ENCODE measurements at regions not wholly inside any gene's neighbourhood (a gene's known extent, or its start where the extent isn't known, plus 50 kb on each side); places are given as distances from the start of the nearest gene placed in this dataset.

GRCh38 chr5:4879075-4879474 is 261.1 kb upstream of the ADAMTS16 start:
- ATAC-seq (no peak), DNase-seq (no peak)
- intact Hi-C loops (cut with DNase I) = loop anchor here in 1 of 2 donors (5.0 to 10.0 kb wide), 2 partner anchors 266 to 538 kb away; partner anchors contain the start of gene ADAMTS16

- ATAC-seq (peak; percentile 65 to 74), DNase-seq (peak; percentile 72)
- intact Hi-C loops (cut with DNase I) = loop anchor here in 1 of 2 donors (5.0 to 10.0 kb wide), 2 partner anchors 265 to 538 kb away; partner anchors contain the start of gene ADAMTS16
These were observed 260.3 kb upstream of the ADAMTS16 start for GRCh38 chr5:4879693-4880303.

DNA sequence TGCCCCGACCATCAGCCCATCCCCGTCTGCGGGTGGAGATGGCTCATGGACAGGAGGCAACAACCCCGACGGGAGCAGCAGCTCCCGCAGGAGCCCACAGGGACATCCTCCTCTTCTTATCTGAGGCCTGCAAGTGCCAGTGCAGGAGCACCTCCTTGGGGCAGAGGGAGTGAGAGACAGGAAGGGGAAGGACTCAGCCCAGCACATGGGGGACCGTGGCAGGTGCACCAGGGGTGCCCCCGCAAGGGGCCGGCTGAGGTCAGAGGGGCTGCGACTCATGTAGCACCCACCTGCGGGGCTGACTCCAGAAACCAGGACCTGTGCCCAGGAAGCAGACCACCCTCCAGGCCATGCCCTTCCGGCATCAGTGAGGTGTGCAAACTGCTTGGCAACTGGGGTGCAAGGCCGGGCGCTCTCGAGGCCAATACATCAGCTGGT is 259.8 kb upstream of the ADAMTS16 start:
- DNase-seq (no peak), ATAC-seq (no peak)
- intact Hi-C loops (cut with DNase I) = no loop called here

DNA sequence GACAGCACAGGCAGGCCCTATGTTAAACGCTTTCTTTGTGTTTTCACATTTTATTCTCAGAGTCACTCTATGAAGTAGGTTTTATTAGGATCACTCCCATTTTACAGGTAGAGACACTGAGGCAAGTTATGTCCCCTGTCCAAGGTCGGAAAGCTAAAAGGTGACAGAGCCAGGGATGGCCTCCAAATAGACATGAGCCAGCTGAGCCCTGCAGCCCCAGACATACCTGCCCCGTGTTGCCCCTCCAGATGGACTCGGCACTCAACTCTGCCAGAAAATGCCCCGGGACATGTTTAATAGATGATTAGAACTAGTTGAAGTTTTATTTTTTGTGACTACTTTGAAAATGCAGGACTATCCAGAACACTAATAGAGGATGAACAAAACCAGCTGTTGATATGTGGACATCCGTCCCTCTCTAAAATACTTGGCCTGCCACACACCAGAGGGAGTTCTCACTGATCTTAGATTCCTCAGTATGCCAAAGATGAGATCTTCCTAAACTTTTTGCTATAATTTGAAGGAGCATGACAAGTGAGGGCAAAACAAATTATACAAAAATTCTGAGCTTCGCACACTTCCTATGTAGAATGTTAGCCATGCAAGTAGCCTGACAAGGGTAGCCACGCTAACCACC is 258.6 kb upstream of the ADAMTS16 start:
- DNase-seq = no peak
- intact Hi-C loops (cut with DNase I) = no loop called here
- ATAC-seq = no peak

GRCh38 chr5:4882186-4882585 is 257.9 kb upstream of the ADAMTS16 start:
- intact Hi-C loops (cut with DNase I) = no loop called here
- ATAC-seq (no peak), DNase-seq (no peak)

- intact Hi-C loops (cut with DNase I) = no loop called here
- DNase-seq (no peak), ATAC-seq (peak; percentile 49 to 71)
These were observed 256.8 kb upstream of the ADAMTS16 start for GRCh38 chr5:4883360-4883759.

- no peak for ATAC-seq
- intact Hi-C loops (cut with DNase I) = no loop called here
- DNase-seq = no peak
These were observed 246.9 kb upstream of the ADAMTS16 start for GRCh38 chr5:4893063-4893744.

- DNase-seq (no peak), ATAC-seq (peak in 1 of 2 donors; percentile 56)
- intact Hi-C loops (cut with DNase I) = no loop called here
These were observed 243.8 kb upstream of the ADAMTS16 start for GRCh38 chr5:4896328-4896727.

DNA sequence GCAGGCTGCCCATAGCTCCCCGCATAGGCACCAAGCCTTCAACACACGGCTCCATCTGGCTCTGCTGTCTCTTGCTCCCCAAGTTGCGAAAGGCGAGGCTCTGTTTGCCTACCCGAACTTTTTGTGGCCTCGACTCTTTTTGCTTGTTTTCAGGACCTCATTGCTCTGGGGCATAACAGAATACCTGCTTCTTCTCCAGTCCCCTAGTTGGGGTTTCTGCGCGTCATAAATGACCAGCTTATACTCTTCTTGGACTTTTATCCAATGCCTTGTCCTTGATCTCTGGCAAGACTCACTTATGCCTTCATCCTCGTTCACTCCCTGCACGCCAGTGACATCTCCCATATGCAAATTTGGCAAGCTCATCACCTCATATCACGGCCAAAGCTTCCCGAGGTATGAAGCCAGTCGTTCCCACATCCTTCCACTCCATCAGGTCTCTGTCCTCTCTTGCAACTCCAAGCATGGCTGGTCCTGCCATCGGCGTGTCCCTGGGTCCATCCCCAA is 238.8 kb upstream of the ADAMTS16 start:
- DNase-seq = no peak
- no peak for ATAC-seq
- intact Hi-C loops (cut with DNase I) = no loop called here

GRCh38 chr5:4901924-4902323 is 238.2 kb upstream of the ADAMTS16 start:
- ATAC-seq (no peak), DNase-seq (no peak)
- intact Hi-C loops (cut with DNase I) = no loop called here

- DNase-seq = peak; percentile 32
- peak; percentile 75 to 81 for ATAC-seq
- intact Hi-C loops (cut with DNase I) = no loop called here
These were observed 234.2 kb upstream of the ADAMTS16 start for GRCh38 chr5:4905674-4906520.

DNA sequence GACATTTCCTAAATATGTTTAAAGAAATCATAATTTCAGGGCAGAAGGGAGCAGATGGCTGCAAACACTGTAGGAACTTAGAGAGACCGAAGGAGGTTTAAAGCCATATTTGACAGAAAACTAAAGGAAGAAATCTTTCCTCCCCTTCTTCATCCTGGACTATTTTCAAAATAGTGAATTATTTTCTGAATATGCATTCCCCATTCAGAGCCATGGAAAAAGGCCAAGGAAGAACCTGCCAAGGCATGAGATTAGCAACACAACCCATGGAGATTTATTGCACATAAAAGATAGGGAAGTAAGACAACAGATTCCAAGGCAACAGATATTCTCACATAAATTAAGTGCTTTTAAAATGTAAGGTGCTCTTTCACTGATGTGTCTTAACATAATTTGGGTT is 233.3 kb upstream of the ADAMTS16 start:
- DNase-seq (no peak), ATAC-seq (peak in 1 of 2 donors; percentile 53)
- intact Hi-C loops (cut with DNase I) = no loop called here

- DNase-seq (no peak), ATAC-seq (no peak)
- intact Hi-C loops (cut with DNase I) = no loop called here
These were observed 232.6 kb upstream of the ADAMTS16 start for GRCh38 chr5:4907571-4907970.

DNA sequence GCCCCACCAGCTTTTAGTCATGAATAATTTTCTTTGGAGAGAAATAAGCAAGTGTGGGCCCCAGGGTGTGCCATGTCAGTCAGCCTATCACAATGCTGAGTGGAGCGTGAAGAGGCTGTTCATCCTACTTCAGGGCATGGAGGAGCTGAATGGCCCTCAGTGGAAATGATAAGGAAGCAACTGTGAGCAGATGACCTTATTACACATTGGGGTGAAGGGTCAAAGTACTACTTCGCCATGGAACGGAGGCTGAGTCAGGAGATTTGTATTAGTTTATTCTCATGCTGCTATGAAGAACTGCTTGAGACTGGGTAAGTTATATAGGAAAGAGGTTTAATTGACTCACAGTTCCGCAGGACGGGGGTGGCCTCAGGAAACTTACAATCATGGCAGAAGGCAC is 231.0 kb upstream of the ADAMTS16 start:
- ATAC-seq = no peak
- intact Hi-C loops (cut with DNase I) = no loop called here
- no peak for DNase-seq

DNA sequence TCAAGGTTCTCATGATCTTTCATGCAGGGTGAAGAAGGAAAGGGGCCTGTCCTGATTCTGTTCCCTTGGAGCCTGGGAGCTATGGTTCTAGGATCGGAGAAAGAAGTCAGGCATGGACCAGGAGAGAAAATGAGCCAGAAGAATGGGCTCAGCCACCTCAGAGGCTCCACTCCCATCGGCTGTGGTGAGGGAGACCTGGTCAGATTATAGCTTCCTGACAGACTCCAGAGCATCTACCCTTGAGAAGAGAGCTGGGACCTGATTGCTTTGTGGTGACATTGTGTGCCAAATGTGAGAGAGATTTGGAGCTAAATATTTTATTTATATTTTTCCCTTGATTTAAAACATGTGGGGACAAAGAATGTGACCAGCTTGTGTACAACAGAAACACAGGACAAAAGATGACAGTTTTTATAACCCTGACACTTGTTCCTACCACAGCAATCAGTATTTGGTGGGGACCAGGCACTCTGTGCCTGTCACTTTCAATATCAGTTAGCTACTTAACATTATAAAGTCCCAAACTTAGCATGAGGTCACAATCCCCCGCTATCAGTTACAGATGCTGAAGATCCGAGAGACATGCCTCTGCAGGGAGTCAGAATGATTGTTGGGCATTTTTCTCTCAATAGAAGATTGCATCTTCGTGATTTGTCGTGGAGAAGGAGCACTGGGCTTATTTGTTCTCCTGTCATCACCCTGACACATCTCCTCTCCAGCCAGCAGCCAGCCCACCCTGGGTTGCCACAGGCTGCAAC is 228.3 kb upstream of the ADAMTS16 start:
- no peak for ATAC-seq
- DNase-seq = no peak
- intact Hi-C loops (cut with DNase I) = no loop called here

GRCh38 chr5:4921929-4922328 is 218.2 kb upstream of the ADAMTS16 start:
- intact Hi-C loops (cut with DNase I) = no loop called here
- DNase-seq (no peak), ATAC-seq (no peak)

DNA sequence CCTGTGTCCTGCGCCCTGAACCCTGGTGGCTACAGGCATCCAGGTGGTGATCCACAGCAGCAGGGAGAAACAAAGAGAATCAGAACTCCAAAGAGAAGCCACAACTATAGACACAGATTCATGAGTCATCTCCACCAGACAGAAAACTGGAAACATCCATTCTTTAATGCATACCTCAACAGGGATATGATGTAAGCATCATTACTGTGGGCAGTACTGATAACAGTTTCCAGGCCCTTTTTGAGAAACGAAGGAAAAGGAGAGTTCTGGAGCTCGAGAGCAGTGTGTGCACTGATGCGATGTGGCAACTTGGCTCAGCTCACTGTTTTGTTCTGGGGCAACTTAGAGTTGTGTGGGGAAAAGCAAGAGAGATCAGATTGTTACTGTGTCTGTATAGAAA is 215.6 kb upstream of the ADAMTS16 start:
- DNase-seq (no peak), ATAC-seq (peak in 1 of 2 donors; percentile 42)
- intact Hi-C loops (cut with DNase I) = no loop called here

- intact Hi-C loops (cut with DNase I) = no loop called here
- no peak for DNase-seq
- peak in 1 of 2 donors; percentile 59 for ATAC-seq
These were observed 213.0 kb upstream of the ADAMTS16 start for GRCh38 chr5:4927097-4927496.

DNA sequence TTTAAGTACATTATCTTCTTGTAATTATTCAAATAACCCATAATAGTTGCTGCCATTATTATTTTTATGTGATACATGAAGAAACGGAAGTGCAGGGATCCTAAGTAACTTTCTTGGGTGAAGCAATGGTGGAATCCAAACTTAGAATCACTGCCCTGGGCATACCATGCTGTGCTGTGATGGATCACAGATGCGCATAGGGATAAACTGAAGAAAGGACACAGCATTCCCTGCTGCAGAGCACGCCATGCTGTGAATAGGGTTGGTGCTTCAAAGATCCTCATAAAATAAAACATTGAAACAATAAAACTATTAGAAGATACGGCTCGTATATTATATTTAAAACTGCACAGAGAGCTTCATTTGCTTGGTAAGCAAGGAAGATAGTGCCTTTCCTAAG is 211.7 kb upstream of the ADAMTS16 start:
- DNase-seq (no peak), ATAC-seq (no peak)
- intact Hi-C loops (cut with DNase I) = no loop called here
